ENCODE measurements at regions not wholly inside any gene's neighbourhood (a gene's known extent, or its start where the extent isn't known, plus 50 kb on each side); places are given as distances from the start of the nearest gene placed in this dataset.

GRCh38 chr7:13188236-13188805 lies 500.9 kb downstream of the ARL4A start:
- H2AFZ ChIP-seq (ENCODE audit: low read depth, low read length, poor library complexity, severe bottlenecking), result no peak overlapping the region
- H3K4me1 ChIP-seq (ENCODE audit: control insufficient read depth in 1 of 2, insufficient read depth in 2 of 2, low read length in 2 of 2), result no peaks in the 10 kb centered on the region
- POLR2A ChIA-PET, result no interaction called here
- CTCF ChIA-PET, result no interaction called here
- no peaks in the 10 kb centered on the region for H3K27me3 ChIP-seq (ENCODE audit: insufficient read depth, low read length)
- no peaks in the 10 kb centered on the region for H3K9me3 ChIP-seq (ENCODE audit: control insufficient read depth in 1 of 2, insufficient read depth in 1 of 2, low read depth in 1 of 2, low read length in 2 of 2)
- no peaks in the 10 kb centered on the region for H3K9me2 ChIP-seq (ENCODE audit: insufficient read depth)
- H3K27ac ChIP-seq (ENCODE audit: low read depth, low read length), result no peak overlapping the region
- intact Hi-C loops (cut with micrococcal nuclease), result no loop called here
- no peak overlapping the region for H3K4me3 ChIP-seq (replicated peaks in 1 of 2; ENCODE audit: low read depth in 1 of 2, low read length in 2 of 2)
- RAD21 ChIA-PET (ENCODE audit: low non-redundant PET in 1 of 2, low total read pairs in 2 of 2, uncharacterized antibody in 2 of 2, unreplicated experiment in 2 of 2), result no interaction called here
- H3K4me2 ChIP-seq (ENCODE audit: low read length), result no peak overlapping the region
- ATAC-seq (no peak), DNase-seq (ENCODE audit: low read depth, low spot score) (no peak)
- H3K36me3 ChIP-seq (ENCODE audit: control insufficient read depth in 1 of 2, insufficient read depth in 2 of 2, low read length in 2 of 2), result no peaks in the 10 kb centered on the region
- H3K79me2 ChIP-seq (ENCODE audit: insufficient read depth, low read length), result no peaks in the 10 kb centered on the region
- no peaks in the 10 kb centered on the region for H4K20me1 ChIP-seq (ENCODE audit: insufficient read depth)
- TF ChIP-seq POLR2AphosphoS5 (IDR thresholded peaks at IDR 0.05; ENCODE audit: low read depth, low read length) (no peak), ATF3 (IDR thresholded peaks at IDR 0.05) (no peak), ZFX (IDR thresholded peaks at IDR 0.05) (no peak), RAD21 (IDR thresholded peaks at IDR 0.05; ENCODE audit: low read depth) (no peak), EZH2 (IDR thresholded peaks at IDR 0.05) (no peak), CTCF (IDR thresholded peaks at IDR 0.05 in 2 of 3, conservative IDR thresholded peaks at IDR 0.05 in 1 of 3; ENCODE audit: borderline replicate concordance in 1 of 3, insufficient read depth in 1 of 3, low read depth in 2 of 3, low read length in 2 of 3) (no peak), ZBTB33 (IDR thresholded peaks at IDR 0.05; ENCODE audit: extremely low read depth, insufficient replicate concordance, low read length) (no peak), SRF (IDR thresholded peaks at IDR 0.05; ENCODE audit: low read depth) (no peak), ZNF274 (IDR thresholded peaks at IDR 0.05; ENCODE audit: low read depth, low read length) (no peak), FOSL1 (IDR thresholded peaks at IDR 0.05; ENCODE audit: low read depth) (no peak), EGR1 (IDR thresholded peaks at IDR 0.05; ENCODE audit: low read depth) (no peak), SIN3A (IDR thresholded peaks at IDR 0.05; ENCODE audit: low read depth) (no peak), YY1 (IDR thresholded peaks at IDR 0.05; ENCODE audit: extremely low read depth, insufficient replicate concordance, low read depth, low read length) (no peak), MAX (IDR thresholded peaks at IDR 0.05) (no peak), JUND (IDR thresholded peaks at IDR 0.05) (no peak), ELF1 (IDR thresholded peaks at IDR 0.05; ENCODE audit: borderline replicate concordance, low read depth) (no peak), EZH2phosphoT487 (IDR thresholded peaks at IDR 0.05; ENCODE audit: borderline replicate concordance) (no peak)
- H3K9ac ChIP-seq (ENCODE audit: low read length), result no peak overlapping the region
- BruUV-seq (replicated peaks), result no TSS peak

Data from HCT116 (cell line).